Activated CD8-positive, alpha-beta T cell treated with anti-CD3 and anti-CD28 coated beads, Interleukin-2, amount 10 ng/mL, durations not matched to agents 7 days and 5 days (primary cell): ENCODE measurements at regions not wholly inside any gene's neighbourhood (a gene's known extent, or its start where the extent isn't known, plus 50 kb on each side); places are given as distances from the start of the nearest gene placed in this dataset.

Experiments used
- ATAC-seq: fragments of 150-1000 bp; cut with Tn5 transposase; one replicate; pipeline ENCODE4 v1.10.0; 2021; ENCODE audit warnings: moderate library complexity
- CTCF ChIA-PET: fragments of 350-600 bp; sonication (Branson Sonifier 250); formaldehyde crosslinking; loops from one replicate; lab custom pipeline; 2021; ENCODE audit warnings: antibody characterized with exemption; lab: Charles Lee
- POLR2A ChIA-PET: fragments of 350-600 bp; sonication (Branson Sonifier 250); formaldehyde crosslinking; loops from one replicate; lab custom pipeline; 2021; ENCODE audit warnings: antibody characterized with exemption; lab: Charles Lee
- DNase-seq: peaks from one replicate; pipeline ENCODE4 v3.0.0-alpha.2; 2020
- H3K27ac Mint-ChIP-seq: one replicate; pipeline ENCODE4 v1.8.0; 2021; ENCODE audit warnings: mild to moderate bottlenecking, mixed read lengths
- H3K27me3 Mint-ChIP-seq: one replicate; pipeline ENCODE4 v1.8.0; 2021; ENCODE audit warnings: low read depth, mixed read lengths
- H3K36me3 Mint-ChIP-seq: one replicate; pipeline ENCODE4 v1.8.0; 2021; ENCODE audit warnings: low read depth, mixed read lengths
- H3K4me1 Mint-ChIP-seq: one replicate; pipeline ENCODE4 v1.8.0; 2021; ENCODE audit warnings: low read depth, mixed read lengths
- H3K4me3 Mint-ChIP-seq: one replicate; pipeline ENCODE4 v1.8.0; 2021; ENCODE audit warnings: mild to moderate bottlenecking, mixed read lengths
- H3K9me3 Mint-ChIP-seq: one replicate; pipeline ENCODE4 v1.8.0; 2022; ENCODE audit warnings: mixed read lengths; ENCODE audit not compliant: insufficient read depth

GRCh38 chr3:34213478-34213877, 415.0 kb downstream of the PDCD6IP start:
- DNase-seq = no peak
- CTCF ChIA-PET = no interaction called here
- ATAC-seq = no peak
- Mint-ChIP-seq H3K4me3 (no peak overlapping the region), H3K27me3 (peaks cover 4% of the 10 kb centered on the region), H3K4me1 (no peaks in the 10 kb centered on the region), H3K36me3 (no peaks in the 10 kb centered on the region), H3K27ac (no peak overlapping the region), H3K9me3 (no peaks in the 10 kb centered on the region)
- POLR2A ChIA-PET = no interaction called here

- Mint-ChIP-seq H3K4me3 (no peak overlapping the region), H3K9me3 (no peaks in the 10 kb centered on the region), H3K4me1 (no peaks in the 10 kb centered on the region), H3K27me3 (peaks cover 4% of the 10 kb centered on the region), H3K27ac (no peak overlapping the region), H3K36me3 (no peaks in the 10 kb centered on the region)
- no peak for DNase-seq
- ChIA-PET POLR2A (no interaction called here), CTCF (no interaction called here)
- no peak for ATAC-seq
Observed at GRCh38 chr3:34216711-34217335, 418.4 kb downstream of the PDCD6IP start.

GRCh38 chr3:34218706-34219385, 420.4 kb downstream of the PDCD6IP start:
- ChIA-PET POLR2A (no interaction called here), CTCF (no interaction called here)
- DNase-seq (no peak), ATAC-seq (no peak)
- Mint-ChIP-seq H3K27me3 (peaks cover 4% of the 10 kb centered on the region), H3K27ac (no peak overlapping the region), H3K36me3 (no peaks in the 10 kb centered on the region), H3K9me3 (no peaks in the 10 kb centered on the region), H3K4me1 (no peaks in the 10 kb centered on the region), H3K4me3 (no peak overlapping the region)

GRCh38 chr3:34219556-34219955, 421.1 kb downstream of the PDCD6IP start:
- H3K27me3 Mint-ChIP-seq = peaks cover 4% of the 10 kb centered on the region
- ChIA-PET POLR2A (no interaction called here), CTCF (no interaction called here)

GRCh38 chr3:34225821-34226366, 427.5 kb downstream of the PDCD6IP start:
- CTCF ChIA-PET = no interaction called here
- no peaks in the 10 kb centered on the region for H3K36me3 Mint-ChIP-seq
- H3K4me1 Mint-ChIP-seq = no peaks in the 10 kb centered on the region
- no peaks in the 10 kb centered on the region for H3K9me3 Mint-ChIP-seq
- POLR2A ChIA-PET = no interaction called here
- no peak overlapping the region for H3K27ac Mint-ChIP-seq
- DNase-seq = no peak
- H3K27me3 Mint-ChIP-seq = no peaks in the 10 kb centered on the region
- ATAC-seq = no peak
- no peak overlapping the region for H3K4me3 Mint-ChIP-seq

More at GRCh38 chr3:34219556-34219955, 421.1 kb downstream of the PDCD6IP start:
- Mint-ChIP-seq H3K36me3 (no peaks in the 10 kb centered on the region), H3K4me3 (no peak overlapping the region), H3K27ac (no peak overlapping the region), H3K4me1 (no peaks in the 10 kb centered on the region), H3K9me3 (no peaks in the 10 kb centered on the region)
- DNase-seq (no peak), ATAC-seq (no peak)

GRCh38 chr3:34229876-34230275, 431.4 kb downstream of the PDCD6IP start:
- ATAC-seq (no peak), DNase-seq (no peak)
- Mint-ChIP-seq H3K4me1 (no peaks in the 10 kb centered on the region), H3K27ac (no peak overlapping the region), H3K36me3 (no peaks in the 10 kb centered on the region), H3K27me3 (no peaks in the 10 kb centered on the region), H3K9me3 (no peaks in the 10 kb centered on the region), H3K4me3 (no peak overlapping the region)
- ChIA-PET CTCF (no interaction called here), POLR2A (no interaction called here)

- no peaks in the 10 kb centered on the region for H3K27me3 Mint-ChIP-seq
Observed at GRCh38 chr3:34235096-34235495, 436.7 kb downstream of the PDCD6IP start.

GRCh38 chr3:34237946-34238345, 439.5 kb downstream of the PDCD6IP start:
- POLR2A ChIA-PET = no interaction called here
- H3K36me3 Mint-ChIP-seq = no peaks in the 10 kb centered on the region
- H3K27me3 Mint-ChIP-seq = no peaks in the 10 kb centered on the region
- no peak for ATAC-seq
- no peak overlapping the region for H3K4me3 Mint-ChIP-seq
- H3K9me3 Mint-ChIP-seq = no peaks in the 10 kb centered on the region
- no peaks in the 10 kb centered on the region for H3K4me1 Mint-ChIP-seq
- CTCF ChIA-PET = no interaction called here
- DNase-seq = no peak
- no peak overlapping the region for H3K27ac Mint-ChIP-seq

More at GRCh38 chr3:34235096-34235495, 436.7 kb downstream of the PDCD6IP start:
- H3K9me3 Mint-ChIP-seq = no peaks in the 10 kb centered on the region
- CTCF ChIA-PET = no interaction called here
- no peak overlapping the region for H3K27ac Mint-ChIP-seq
- H3K4me1 Mint-ChIP-seq = no peaks in the 10 kb centered on the region
- H3K36me3 Mint-ChIP-seq = no peaks in the 10 kb centered on the region
- H3K4me3 Mint-ChIP-seq = no peak overlapping the region
- DNase-seq (no peak), ATAC-seq (no peak)
- POLR2A ChIA-PET = no interaction called here

- ATAC-seq = no peak
- Mint-ChIP-seq H3K4me3 (no peak overlapping the region), H3K27ac (no peak overlapping the region), H3K4me1 (no peaks in the 10 kb centered on the region), H3K9me3 (no peaks in the 10 kb centered on the region), H3K27me3 (no peaks in the 10 kb centered on the region), H3K36me3 (no peaks in the 10 kb centered on the region)
- POLR2A ChIA-PET = no interaction called here
- CTCF ChIA-PET = no interaction called here
- no peak for DNase-seq
Observed at GRCh38 chr3:34238407-34238806, 440.0 kb downstream of the PDCD6IP start.

GRCh38 chr3:34239287-34239686, 440.9 kb downstream of the PDCD6IP start:
- no peaks in the 10 kb centered on the region for H3K27me3 Mint-ChIP-seq
- ChIA-PET POLR2A (no interaction called here), CTCF (no interaction called here)
- H3K4me1 Mint-ChIP-seq = no peaks in the 10 kb centered on the region
- H3K4me3 Mint-ChIP-seq = no peak overlapping the region
- no peak overlapping the region for H3K27ac Mint-ChIP-seq
- no peaks in the 10 kb centered on the region for H3K9me3 Mint-ChIP-seq
- no peaks in the 10 kb centered on the region for H3K36me3 Mint-ChIP-seq
- ATAC-seq = no peak
- no peak for DNase-seq

GRCh38 chr3:34239875-34240274, 441.4 kb downstream of the PDCD6IP start:
- Mint-ChIP-seq H3K4me3 (no peak overlapping the region), H3K27ac (no peak overlapping the region), H3K9me3 (no peaks in the 10 kb centered on the region), H3K4me1 (no peaks in the 10 kb centered on the region), H3K27me3 (no peaks in the 10 kb centered on the region), H3K36me3 (no peaks in the 10 kb centered on the region)
- ChIA-PET CTCF (no interaction called here), POLR2A (no interaction called here)
- DNase-seq (no peak), ATAC-seq (no peak)

- ChIA-PET CTCF (interaction anchor here (1.2 to 2.0 kb wide), 2 partner anchors 11 to 13 kb away, joined by 3 to 6 read pairs; no protein-coding TSS in a partner anchor), POLR2A (no interaction called here)
- Mint-ChIP-seq H3K9me3 (no peaks in the 10 kb centered on the region), H3K4me1 (peaks cover 11% of the 10 kb centered on the region), H3K27ac (no peak overlapping the region), H3K4me3 (no peak overlapping the region), H3K36me3 (no peaks in the 10 kb centered on the region), H3K27me3 (peaks cover 3% of the 10 kb centered on the region)
- no peak for DNase-seq
- ATAC-seq = no peak
Observed at GRCh38 chr3:34247401-34247800, 449.0 kb downstream of the PDCD6IP start.
